Activated B cell treated with CpG ODN at 0.5 μM for 24 hours (primary cell): ENCODE measurements at regions not wholly inside any gene's neighbourhood (a gene's known extent, or its start where the extent isn't known, plus 50 kb on each side); places are given as distances from the start of the nearest gene placed in this dataset.

ENCODE experiments used
- ATAC-seq: fragments of 200-7000 bp; cut with Tn5 transposase; one replicate; pipeline ENCODE4 v1.10.0; 2021; ENCODE audit warnings: low read depth, mild to moderate bottlenecking, moderate library complexity
- CTCF ChIA-PET: fragments of 350-600 bp; sonication (Branson Sonifier 250); formaldehyde crosslinking; loops from one replicate; lab custom pipeline; 2021; ENCODE audit warnings: antibody characterized with exemption; lab: Charles Lee
- POLR2A ChIA-PET: fragments of 350-600 bp; sonication (Branson Sonifier 250); formaldehyde crosslinking; loops from one replicate; lab custom pipeline; 2021; ENCODE audit warnings: antibody characterized with exemption; lab: Charles Lee
- DNase-seq: peaks from one replicate; pipeline ENCODE4 v3.0.0; 2022
- H3K27ac Mint-ChIP-seq: one replicate; pipeline ENCODE4 v1.8.0; 2020; ENCODE audit warnings: mixed read lengths
- H3K27me3 Mint-ChIP-seq: one replicate; pipeline ENCODE4 v1.8.0; 2021; ENCODE audit warnings: mixed read lengths
- H3K36me3 Mint-ChIP-seq: one replicate; pipeline ENCODE4 v1.8.0; 2021; ENCODE audit warnings: low read depth, mixed read lengths
- H3K4me1 Mint-ChIP-seq: one replicate; pipeline ENCODE4 v1.8.0; 2021; ENCODE audit warnings: mixed read lengths
- H3K4me3 Mint-ChIP-seq: one replicate; pipeline ENCODE4 v1.8.0; 2020; ENCODE audit warnings: mild to moderate bottlenecking, mixed read lengths
- H3K9me3 Mint-ChIP-seq: one replicate; pipeline ENCODE4 v1.8.0; 2020; ENCODE audit warnings: mixed read lengths
- intact Hi-C: fragments of 100-400 bp; cut with micrococcal nuclease; formaldehyde crosslinking; loops from one replicate; pipeline ENCODE4 v1.15.1; 2024
- TF ChIP-seq, protein P1 (sequence below): fragments of 200-600 bp; IDR thresholded peaks from one replicate; pipeline ENCODE4 v1.8.0; 2022; ENCODE audit warnings: antibody characterized with exemption, mild to moderate bottlenecking

DNA sequence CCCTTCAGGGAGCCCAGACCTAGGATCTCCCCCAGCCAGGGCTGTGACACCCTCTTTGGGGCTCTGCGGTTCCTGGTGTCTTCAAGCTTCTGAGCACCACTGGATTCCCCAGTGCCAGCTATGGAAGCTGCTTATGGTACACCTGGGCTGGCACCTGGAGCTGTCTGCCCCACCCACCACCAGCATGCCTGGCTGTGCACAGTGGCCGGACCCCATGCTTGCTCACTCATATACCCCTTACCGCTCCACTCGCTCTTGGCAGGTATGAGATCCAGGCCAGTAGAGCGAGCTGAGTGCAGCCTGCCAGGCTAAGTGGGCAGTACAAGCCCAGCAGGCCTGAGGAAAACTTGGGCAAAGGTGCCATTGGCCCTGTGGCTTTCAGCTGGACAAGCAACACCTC lies 114.0 kb downstream of the DACT1 start:
- ChIA-PET POLR2A (no interaction called here), CTCF (no interaction called here)
- Mint-ChIP-seq H3K4me3 (no peak overlapping the region), H3K4me1 (peaks cover 16% of the 10 kb centered on the region), H3K9me3 (no peaks in the 10 kb centered on the region), H3K27ac (no peak overlapping the region), H3K27me3 (no peaks in the 10 kb centered on the region), H3K36me3 (no peaks in the 10 kb centered on the region)
- TF ChIP-seq, protein P1, sequence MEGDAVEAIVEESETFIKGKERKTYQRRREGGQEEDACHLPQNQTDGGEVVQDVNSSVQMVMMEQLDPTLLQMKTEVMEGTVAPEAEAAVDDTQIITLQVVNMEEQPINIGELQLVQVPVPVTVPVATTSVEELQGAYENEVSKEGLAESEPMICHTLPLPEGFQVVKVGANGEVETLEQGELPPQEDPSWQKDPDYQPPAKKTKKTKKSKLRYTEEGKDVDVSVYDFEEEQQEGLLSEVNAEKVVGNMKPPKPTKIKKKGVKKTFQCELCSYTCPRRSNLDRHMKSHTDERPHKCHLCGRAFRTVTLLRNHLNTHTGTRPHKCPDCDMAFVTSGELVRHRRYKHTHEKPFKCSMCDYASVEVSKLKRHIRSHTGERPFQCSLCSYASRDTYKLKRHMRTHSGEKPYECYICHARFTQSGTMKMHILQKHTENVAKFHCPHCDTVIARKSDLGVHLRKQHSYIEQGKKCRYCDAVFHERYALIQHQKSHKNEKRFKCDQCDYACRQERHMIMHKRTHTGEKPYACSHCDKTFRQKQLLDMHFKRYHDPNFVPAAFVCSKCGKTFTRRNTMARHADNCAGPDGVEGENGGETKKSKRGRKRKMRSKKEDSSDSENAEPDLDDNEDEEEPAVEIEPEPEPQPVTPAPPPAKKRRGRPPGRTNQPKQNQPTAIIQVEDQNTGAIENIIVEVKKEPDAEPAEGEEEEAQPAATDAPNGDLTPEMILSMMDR: no peak
- DNase-seq (no peak), ATAC-seq (no peak)
- intact Hi-C loops: no loop called here

DNA sequence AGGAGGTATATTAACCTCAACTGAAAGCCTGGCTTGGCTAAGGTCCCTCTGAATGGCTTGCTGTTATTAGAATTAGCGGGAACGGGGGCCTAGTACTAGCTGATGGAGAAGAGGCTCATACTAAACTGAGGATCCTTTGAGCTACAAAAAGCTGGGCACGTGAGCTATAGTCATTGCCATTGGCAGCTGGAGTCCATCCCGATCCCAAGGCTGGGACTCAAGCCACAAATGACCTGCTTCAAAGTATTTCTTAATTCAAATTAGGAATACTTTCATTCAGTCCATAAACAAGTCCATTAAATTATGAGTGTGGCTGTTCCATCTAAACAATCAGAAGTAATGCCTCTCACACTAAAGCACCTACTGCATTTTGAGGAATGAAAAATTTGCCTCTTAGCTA lies 114.5 kb downstream of the DACT1 start:
- ATAC-seq (no peak), DNase-seq (no peak)
- Mint-ChIP-seq H3K4me1 (peaks cover 16% of the 10 kb centered on the region), H3K4me3 (no peak overlapping the region), H3K9me3 (no peaks in the 10 kb centered on the region), H3K27ac (no peak overlapping the region), H3K36me3 (no peaks in the 10 kb centered on the region), H3K27me3 (no peaks in the 10 kb centered on the region)
- ChIA-PET CTCF (no interaction called here), POLR2A (no interaction called here)
- TF ChIP-seq, protein P1: no peak
- intact Hi-C loops: no loop called here

DNA sequence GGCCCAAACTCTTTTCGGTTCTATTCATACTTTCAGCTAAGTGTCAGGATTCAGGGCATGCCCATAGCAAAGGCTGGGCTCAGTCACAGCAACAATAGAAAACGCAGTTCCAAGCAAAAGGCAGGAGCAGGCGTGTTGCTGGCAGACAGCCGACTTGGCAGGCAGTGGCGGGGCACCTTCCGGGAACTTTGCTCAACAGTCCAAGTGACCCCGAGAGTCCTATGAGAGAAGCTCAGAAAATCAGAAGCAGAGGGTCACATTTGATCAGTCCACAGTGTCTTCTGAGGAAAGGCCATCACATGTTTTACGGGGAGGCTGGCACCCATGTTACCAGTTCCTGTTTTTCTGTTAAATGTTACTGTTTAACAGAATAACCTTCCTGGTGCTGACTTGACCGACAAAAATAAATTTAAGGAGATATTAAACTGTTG lies 115.0 kb downstream of the DACT1 start:
- CTCF ChIA-PET: no interaction called here
- Mint-ChIP-seq H3K4me3 (peak overlapping the region; percentile 28), H3K27ac (no peak overlapping the region), H3K4me1 (peaks cover 16% of the 10 kb centered on the region), H3K36me3 (no peaks in the 10 kb centered on the region), H3K9me3 (no peaks in the 10 kb centered on the region), H3K27me3 (no peaks in the 10 kb centered on the region)
- TF ChIP-seq, protein P1: no peak
- no peak for ATAC-seq
- intact Hi-C loops: no loop called here
- POLR2A ChIA-PET: no interaction called here
- no peak for DNase-seq

DNA sequence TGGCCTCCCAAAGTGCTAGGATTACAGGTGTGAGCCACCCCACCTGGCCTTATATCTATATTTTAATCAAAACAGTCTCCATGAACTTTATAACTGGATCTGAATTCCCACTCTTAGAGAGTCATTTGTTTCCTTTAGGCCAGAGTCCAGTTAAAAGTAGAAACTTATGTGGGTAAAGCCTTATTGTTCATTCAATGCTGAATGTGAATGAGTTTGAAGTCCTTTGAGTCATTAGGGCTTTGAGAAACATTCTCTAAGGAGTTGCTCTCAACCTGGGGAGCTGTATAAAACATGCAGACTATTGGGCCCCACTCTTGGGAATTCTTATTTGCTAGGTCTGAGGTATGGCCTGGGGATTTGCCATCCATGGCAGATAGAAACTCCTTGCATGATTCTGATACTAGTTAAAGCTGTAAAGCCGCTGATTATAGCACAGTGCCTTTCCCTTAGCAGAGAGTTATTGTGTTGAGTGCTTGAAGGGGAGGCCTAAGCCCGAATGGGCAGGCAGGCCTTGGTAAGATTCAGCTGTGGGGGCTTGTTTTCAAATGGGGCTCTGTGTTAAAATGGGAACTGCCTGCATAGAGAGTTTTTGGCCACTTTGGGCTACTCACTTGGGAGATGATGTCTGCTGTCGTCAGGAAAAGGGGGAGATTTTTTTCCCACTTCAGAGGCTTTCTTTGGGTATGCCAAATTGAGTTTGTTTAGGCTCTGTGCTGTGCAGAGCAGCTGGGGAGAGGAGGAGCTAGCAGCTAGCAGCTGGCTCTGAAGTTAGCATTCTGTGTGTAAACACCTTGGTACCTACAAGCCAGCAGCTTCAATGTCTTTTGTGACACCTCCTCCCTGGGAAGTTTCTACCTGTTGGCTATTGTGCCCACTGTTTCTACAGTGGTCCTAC lies 117.5 kb downstream of the DACT1 start:
- ATAC-seq (no peak), DNase-seq (no peak)
- ChIA-PET CTCF (no interaction called here), POLR2A (no interaction called here)
- no peak overlapping the region for H3K4me3 Mint-ChIP-seq
- intact Hi-C loops: no loop called here
- no peaks in the 10 kb centered on the region for H3K9me3 Mint-ChIP-seq
- TF ChIP-seq, protein P1: no peak
- H3K36me3 Mint-ChIP-seq: no peaks in the 10 kb centered on the region
- no peaks in the 10 kb centered on the region for H3K27me3 Mint-ChIP-seq
- peaks cover 10% of the 10 kb centered on the region for H3K4me1 Mint-ChIP-seq
- H3K27ac Mint-ChIP-seq: no peak overlapping the region

DNA sequence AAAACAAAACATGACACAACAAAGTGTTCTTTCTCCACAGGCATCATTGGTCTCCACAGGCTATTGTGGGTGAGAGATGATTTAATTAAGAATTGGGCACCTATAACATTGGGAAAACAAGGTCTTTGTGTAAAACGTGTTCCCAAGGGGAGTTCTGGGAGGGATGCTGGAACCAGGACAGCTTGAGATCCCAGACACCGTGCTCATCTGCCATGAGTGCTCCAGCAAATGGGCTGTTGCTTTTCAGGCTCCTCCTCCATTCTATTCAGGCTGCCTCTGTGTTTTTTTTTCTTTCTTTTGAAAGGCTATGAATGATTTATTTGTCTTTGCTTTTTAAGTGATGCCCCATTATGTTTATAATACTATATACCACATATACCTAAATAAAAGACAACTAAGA lies 122.4 kb downstream of the DACT1 start:
- Mint-ChIP-seq H3K27ac (no peak overlapping the region), H3K4me1 (no peaks in the 10 kb centered on the region), H3K36me3 (no peaks in the 10 kb centered on the region), H3K27me3 (no peaks in the 10 kb centered on the region), H3K4me3 (no peak overlapping the region), H3K9me3 (no peaks in the 10 kb centered on the region)
- ChIA-PET CTCF (no interaction called here), POLR2A (no interaction called here)
- DNase-seq (no peak), ATAC-seq (no peak)
- TF ChIP-seq, protein P1: no peak
- intact Hi-C loops: no loop called here
